ENCODE measurements at regions not wholly inside any gene's neighbourhood (a gene's known extent, or its start where the extent isn't known, plus 50 kb on each side); places are given as distances from the start of the nearest gene placed in this dataset.

DNA sequence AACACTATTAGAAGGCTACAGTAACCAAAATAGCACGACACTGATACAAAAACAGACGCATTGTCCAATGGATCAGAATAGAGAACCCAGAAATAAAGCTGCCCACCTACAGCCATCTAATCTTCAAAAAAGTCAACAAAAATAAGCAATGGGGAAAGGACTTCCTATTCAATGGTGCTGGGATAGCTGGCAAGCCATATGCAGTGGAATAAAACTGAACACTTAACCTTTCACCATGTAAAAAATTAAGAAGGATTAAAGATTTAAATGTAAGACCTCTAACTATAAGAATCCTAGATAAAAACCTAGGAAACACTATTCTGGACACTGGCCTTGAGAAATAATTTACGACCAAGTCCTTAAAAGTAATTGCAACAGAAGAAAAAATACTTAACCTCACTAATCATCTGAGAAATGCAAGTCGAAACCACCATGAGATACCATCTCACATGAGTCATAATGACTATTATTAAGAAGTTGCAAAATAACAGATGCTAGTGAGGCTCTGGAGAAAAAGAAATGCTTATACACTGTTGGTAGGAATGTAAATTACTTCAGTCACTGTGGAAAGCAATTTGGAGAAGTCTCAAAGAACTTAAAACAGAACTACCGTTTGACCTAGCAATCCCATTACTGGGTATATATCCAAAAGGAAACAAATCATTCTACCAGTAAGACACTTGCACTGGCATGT, 203.3 kb upstream of the CDH9 start:
- TF ChIP-seq POLR2A (IDR thresholded peaks at IDR 0.05; ENCODE audit: low read depth) = no peak
- no peak for TF ChIP-seq CTCF (IDR thresholded peaks at IDR 0.05)
- no peak for TF ChIP-seq EP300 (IDR thresholded peaks at IDR 0.05)
